Gastrocnemius medialis (tissue), 4 donors: ENCODE measurements at regions not wholly inside any gene's neighbourhood (a gene's known extent, or its start where the extent isn't known, plus 50 kb on each side); places are given as distances from the start of the nearest gene placed in this dataset.

Experiments
- CTCF ChIP-seq, 5 experiments: fragments of 450-650 bp in 3 of 5; fragments of 200-600 bp in 2 of 5; sonication (generic) in 2 of 5; IDR thresholded peaks in 4 of 5; conservative IDR thresholded peaks in 1 of 5; 1 replicate in 4 of 5; 2 replicates in 1 of 5; pipeline ENCODE4 v1.5.1; 2016 to 2019; ENCODE audit warnings: antibody characterized with exemption in 5 of 5, mild to moderate bottlenecking in 3 of 5, moderate library complexity in 3 of 5
- POLR2A ChIP-seq, 2 donors: fragments of 450-650 bp; IDR thresholded peaks; one replicate each; pipeline ENCODE4 v1.6.1; 2017; ENCODE audit warnings: antibody characterized with exemption in 2 of 2, mild to moderate bottlenecking in 2 of 2, moderate library complexity in 2 of 2

GRCh38 chr20:6492271-6493055 lies 275.0 kb upstream of the BMP2 start:
- no peak for TF ChIP-seq CTCF (IDR thresholded peaks at IDR 0.05 in 4 of 5, conservative IDR thresholded peaks at IDR 0.05 in 1 of 5)
- no peak for TF ChIP-seq POLR2A (IDR thresholded peaks at IDR 0.05)
